Testis (tissue), 2 donors: ENCODE measurements at regions not wholly inside any gene's neighbourhood (a gene's known extent, or its start where the extent isn't known, plus 50 kb on each side); places are given as distances from the start of the nearest gene placed in this dataset.

ENCODE experiments used
- CTCF ChIP-seq, 3 experiments: fragments of 450-650 bp in 2 of 3; fragments of 200-600 bp in 1 of 3; sonication (generic) in 1 of 3; IDR thresholded peaks; one replicate each; pipeline ENCODE4 v1.5.1; 2016 to 2019; ENCODE audit warnings: antibody characterized with exemption in 3 of 3, mild to moderate bottlenecking in 2 of 3, moderate library complexity in 1 of 3
- POLR2A ChIP-seq: fragments of 450-650 bp; IDR thresholded peaks from one replicate; pipeline ENCODE4 v1.6.1; 2017; ENCODE audit warnings: antibody characterized with exemption, mild to moderate bottlenecking, moderate library complexity

- TF ChIP-seq CTCF (IDR thresholded peaks at IDR 0.05) (no peak), POLR2A (no peak)
These were observed 139.5 kb downstream of the ANKRD50 start for GRCh38 chr4:124573056-124573455.
